Mesenchymal stem cell (in vitro differentiated cells and primary cell): ENCODE measurements at regions not wholly inside any gene's neighbourhood (a gene's known extent, or its start where the extent isn't known, plus 50 kb on each side); places are given as distances from the start of the nearest gene placed in this dataset.
"Not testable (repeated sequence)": the region's sequence is repeated elsewhere in the genome, so short reads cannot be mapped to it uniquely, and the experiment has no call there.

Experiments
- DNase-seq: peaks from one replicate; pipeline ENCODE4 v3.0.0-alpha.2; 2013
- H2AFZ ChIP-seq: one replicate; pipeline ENCODE4 v1.6.1; 2013; ENCODE audit warnings: low read depth, mild to moderate bottlenecking, control low read depth, inconsistent platforms, low read length, moderate library complexity
- H2AK5ac ChIP-seq: 2 replicates; pipeline ENCODE4 v1.6.1; 2013; ENCODE audit warnings: low read length, moderate library complexity, mild to moderate bottlenecking, inconsistent platforms; ENCODE audit not compliant: severe bottlenecking
- H2BK120ac ChIP-seq: one replicate; pipeline ENCODE4 v1.6.1; 2013; ENCODE audit warnings: low read depth, mild to moderate bottlenecking, inconsistent platforms, low read length, moderate library complexity
- H2BK12ac ChIP-seq, 2 experiments: one replicate each; pipeline ENCODE4 v1.6.1; 2013; ENCODE audit warnings: inconsistent platforms in 2 of 2, low read length in 2 of 2, mild to moderate bottlenecking in 2 of 2, moderate library complexity in 2 of 2, control low read depth in 1 of 2
- H2BK15ac ChIP-seq: one replicate; pipeline ENCODE4 v1.6.1; 2013; ENCODE audit warnings: mild to moderate bottlenecking, low read depth, inconsistent platforms; ENCODE audit not compliant: poor library complexity, severe bottlenecking
- H2BK5ac ChIP-seq: 2 replicates; pipeline ENCODE4 v1.6.1; 2013; ENCODE audit warnings: low read depth, mild to moderate bottlenecking, low read length, control low read depth, inconsistent platforms; ENCODE audit not compliant: poor library complexity, severe bottlenecking
- H3K14ac ChIP-seq, 2 experiments: one replicate each; pipeline ENCODE4 v1.6.1; 2013; ENCODE audit warnings: inconsistent platforms in 2 of 2, low read length in 2 of 2, control low read depth in 1 of 2, mild to moderate bottlenecking in 1 of 2, moderate library complexity in 1 of 2
- H3K18ac ChIP-seq, 2 experiments: one replicate each; pipeline ENCODE4 v1.6.1; 2013; ENCODE audit warnings: inconsistent platforms in 2 of 2, low read length in 2 of 2, control low read depth in 1 of 2, low read depth in 1 of 2, mild to moderate bottlenecking in 1 of 2
- H3K23ac ChIP-seq, 2 experiments: one replicate each; pipeline ENCODE4 v1.6.1; 2013; ENCODE audit warnings: inconsistent platforms in 2 of 2, low read length in 2 of 2, mild to moderate bottlenecking in 2 of 2, moderate library complexity in 2 of 2, control low read depth in 1 of 2
- H3K27ac ChIP-seq: 2 replicates; pipeline ENCODE4 v1.5.1; 2013; ENCODE audit warnings: mild to moderate bottlenecking, moderate library complexity, low read length, control low read depth, inconsistent platforms; ENCODE audit not compliant: poor library complexity, severe bottlenecking
- H3K27me3 ChIP-seq, 2 experiments: 2 replicates each; pipeline versions ENCODE4 v1.6.1 to v1.7.0; 2013; ENCODE audit warnings: low read length in 2 of 2, mild to moderate bottlenecking in 2 of 2, moderate library complexity in 2 of 2, control low read depth in 1 of 2, inconsistent platforms in 1 of 2; ENCODE audit not compliant: control insufficient read depth in 1 of 2, insufficient read depth in 1 of 2
- H3K36me3 ChIP-seq, 2 experiments: 2 replicates each; pipeline versions ENCODE4 v1.6.1 to v1.7.0; 2013; ENCODE audit warnings: low read length in 2 of 2, control low read depth in 1 of 2, inconsistent platforms in 1 of 2, low read depth in 1 of 2, mild to moderate bottlenecking in 1 of 2; ENCODE audit not compliant: insufficient read depth in 2 of 2, control insufficient read depth in 1 of 2
- H3K4ac ChIP-seq, 2 experiments: one replicate each; pipeline ENCODE4 v1.6.1; 2013; ENCODE audit warnings: inconsistent platforms in 2 of 2, low read length in 2 of 2, mild to moderate bottlenecking in 2 of 2, moderate library complexity in 2 of 2, control low read depth in 1 of 2, low read depth in 1 of 2
- H3K4me1 ChIP-seq: 2 replicates; pipeline ENCODE4 v1.6.1; 2013; ENCODE audit warnings: low read depth, low read length, control low read depth; ENCODE audit not compliant: control insufficient read depth, insufficient read depth
- H3K4me2 ChIP-seq: 2 replicates; pipeline ENCODE4 v1.6.1; 2013; ENCODE audit warnings: low read length, mild to moderate bottlenecking, inconsistent platforms; ENCODE audit not compliant: poor library complexity, severe bottlenecking
- H3K4me3 ChIP-seq, 2 experiments: 2 replicates each; pipeline versions ENCODE4 v1.5.1 to v1.7.0; 2013; ENCODE audit warnings: low read length in 2 of 2, mild to moderate bottlenecking in 2 of 2, control low read depth in 1 of 2, low read depth in 1 of 2; ENCODE audit not compliant: insufficient read depth in 1 of 2
- H3K79me1 ChIP-seq: replicated peaks from 2 replicates; pipeline ENCODE4 v1.6.1; 2013; ENCODE audit warnings: mild to moderate bottlenecking, control low read depth, low read length, inconsistent platforms; ENCODE audit not compliant: poor library complexity, severe bottlenecking
- H3K9ac ChIP-seq: 2 replicates; pipeline ENCODE4 v1.7.0; 2013; ENCODE audit warnings: mild to moderate bottlenecking, low read length, moderate library complexity
- H3K9me3 ChIP-seq: 2 replicates; pipeline ENCODE4 v1.7.0; 2013; ENCODE audit warnings: mild to moderate bottlenecking, low read length; ENCODE audit not compliant: control insufficient read depth
- H4K8ac ChIP-seq: one replicate; pipeline ENCODE4 v1.6.1; 2013; ENCODE audit warnings: inconsistent platforms, mild to moderate bottlenecking, low read length, moderate library complexity
- H4K91ac ChIP-seq: one replicate; pipeline ENCODE4 v1.6.1; 2013; ENCODE audit warnings: mild to moderate bottlenecking, low read length, inconsistent platforms
- WGBS: methylation state at CpG from one replicate; pipeline ENCODE4 v1.1.7; 2013; ENCODE audit warnings: mixed read lengths; 5-methylcytosine and 5-hydroxymethylcytosine counted together

DNA sequence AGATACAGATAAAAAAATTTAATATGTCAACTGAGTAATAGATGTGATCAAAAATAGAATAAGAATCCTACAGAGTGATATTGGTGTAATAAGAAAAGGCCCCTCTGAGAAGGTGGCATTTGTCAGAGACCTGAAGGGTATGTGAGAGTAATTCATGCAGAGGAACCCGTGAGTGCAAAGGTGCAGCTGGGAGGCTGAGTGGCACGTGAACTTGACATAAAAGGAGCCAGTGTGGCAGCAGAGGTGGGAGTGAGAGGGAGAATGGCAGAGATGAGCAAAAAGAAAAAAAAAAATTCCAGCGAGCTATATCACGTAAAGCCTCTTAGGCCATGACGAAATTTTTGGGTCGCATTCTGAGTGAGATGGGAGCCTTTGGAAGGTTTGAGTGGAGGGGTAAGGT, 588.9 kb downstream of the KCTD12 start:
- Histone ChIP-seq H2AK5ac (peak overlapping the region; percentile 10), H3K36me3 (no peaks in the 10 kb centered on the region), H3K27me3 (no peaks in the 10 kb centered on the region), H3K27ac (no peak overlapping the region), H3K9me3 (no peaks in the 10 kb centered on the region), H3K4me2 (no peak overlapping the region), H2BK15ac (no peak overlapping the region), H4K8ac (no peak overlapping the region), H4K91ac (no peak overlapping the region), H2BK5ac (no peak overlapping the region), H3K4ac (no peak overlapping the region), H3K9ac (no peak overlapping the region), H3K4me1 (no peaks in the 10 kb centered on the region), H3K4me3 (no peak overlapping the region), H3K79me1 (no peaks in the 10 kb centered on the region), H2AFZ (no peak overlapping the region), H3K18ac (no peak overlapping the region), H2BK120ac (no peak overlapping the region), H3K14ac (no peak overlapping the region), H3K23ac (no peak overlapping the region), H2BK12ac (peak overlapping the region in 1 of 2 experiments; percentile 39)
- DNase-seq: no peak
- 87% methylated on average over 6 of the region's 6 CpGs for WGBS

DNA sequence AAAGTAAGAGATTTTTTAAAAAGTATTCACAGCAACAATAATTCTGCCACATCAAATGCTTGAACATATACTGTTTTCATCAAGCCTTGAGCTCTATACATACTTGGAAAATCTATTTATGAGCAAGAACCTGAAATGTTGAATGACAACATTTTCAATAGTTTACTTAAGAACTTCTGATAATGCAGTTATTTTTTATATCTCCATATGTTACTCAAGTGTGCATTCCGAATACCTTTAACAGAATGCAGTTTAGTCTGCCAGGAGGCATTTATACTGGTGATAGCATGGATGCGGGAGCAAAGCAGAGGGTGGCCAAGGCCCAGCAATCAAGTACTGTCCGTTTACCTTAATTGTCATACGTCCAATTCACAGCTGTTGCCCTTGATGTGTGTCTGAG, 589.5 kb downstream of the KCTD12 start:
- H3K4me1 ChIP-seq: no peaks in the 10 kb centered on the region
- no peak overlapping the region for H2BK12ac ChIP-seq
- WGBS: 92% methylated on average over 4 of the region's 4 CpGs

DNA sequence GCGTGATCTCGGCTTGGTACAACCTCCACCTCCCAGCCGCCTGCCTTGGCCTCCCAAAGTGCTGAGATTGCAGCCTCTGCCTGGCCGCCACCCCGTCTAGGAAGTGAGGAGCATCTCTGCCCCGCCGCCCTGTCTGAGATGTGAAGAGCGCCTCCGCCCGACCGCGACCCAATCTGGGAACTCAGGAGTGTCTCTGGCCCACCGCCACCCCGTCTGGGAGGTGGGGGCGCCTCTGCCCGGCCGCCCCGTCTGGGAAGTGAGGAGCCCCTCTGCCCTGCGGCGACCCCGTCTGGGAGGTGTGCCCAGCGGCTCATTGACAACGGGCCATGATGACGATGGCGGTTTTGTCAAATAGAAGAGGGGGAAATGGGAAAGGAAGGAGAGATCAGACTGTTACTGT, 591.2 kb downstream of the KCTD12 start:
- not testable (repeated sequence) for H3K27me3 ChIP-seq, DNase-seq, H2BK5ac ChIP-seq, H2AFZ ChIP-seq, H3K23ac ChIP-seq, H4K91ac ChIP-seq, H2BK15ac ChIP-seq, H4K8ac ChIP-seq, H3K4me1 ChIP-seq, H3K4me3 ChIP-seq, H3K9ac ChIP-seq, H3K4me2 ChIP-seq, H3K79me1 ChIP-seq, H3K9me3 ChIP-seq, H2BK120ac ChIP-seq, H2BK12ac ChIP-seq, H3K14ac ChIP-seq, H3K4ac ChIP-seq, H3K18ac ChIP-seq, H3K36me3 ChIP-seq, H2AK5ac ChIP-seq, H3K27ac ChIP-seq
- 97% methylated on average over 25 of the region's 25 CpGs for WGBS

More for the DNA sequence above, 589.5 kb downstream of the KCTD12 start:
- H3K14ac ChIP-seq: no peak overlapping the region
- no peak overlapping the region for H3K27ac ChIP-seq
- no peaks in the 10 kb centered on the region for H3K27me3 ChIP-seq
- H3K4ac ChIP-seq: no peak overlapping the region
- no peak overlapping the region for H3K4me3 ChIP-seq
- H2BK15ac ChIP-seq: no peak overlapping the region
- H3K9ac ChIP-seq: no peak overlapping the region
- no peaks in the 10 kb centered on the region for H3K9me3 ChIP-seq
- no peak overlapping the region for H3K23ac ChIP-seq
- H3K36me3 ChIP-seq: no peaks in the 10 kb centered on the region
- no peak overlapping the region for H2AFZ ChIP-seq
- no peak overlapping the region for H2BK5ac ChIP-seq
- no peak overlapping the region for H2BK120ac ChIP-seq
- no peak overlapping the region for H3K18ac ChIP-seq
- no peak overlapping the region for H2AK5ac ChIP-seq
- DNase-seq: no peak
- H3K4me2 ChIP-seq: no peak overlapping the region
- H3K79me1 ChIP-seq: no peaks in the 10 kb centered on the region
- no peak overlapping the region for H4K91ac ChIP-seq
- no peak overlapping the region for H4K8ac ChIP-seq

DNA sequence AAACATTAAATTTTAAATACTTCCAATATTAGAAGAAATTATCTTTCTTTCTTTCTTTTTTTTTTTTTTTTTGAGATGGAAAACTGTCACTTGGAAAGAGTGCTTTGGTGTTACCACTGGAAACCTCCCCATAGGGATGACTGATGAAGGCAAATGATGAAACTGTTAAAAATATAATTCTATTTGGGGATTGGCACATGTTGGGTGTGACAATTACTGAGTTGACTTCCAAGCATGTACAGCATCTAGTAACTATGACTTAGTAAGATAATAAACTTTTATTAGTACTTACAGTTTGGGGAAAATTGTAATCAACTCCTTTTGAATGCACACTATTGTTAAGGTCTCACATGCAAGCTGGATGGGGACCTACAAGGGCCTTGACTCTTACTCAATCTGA, 592.5 kb downstream of the KCTD12 start:
- no peak overlapping the region for H3K4me3 ChIP-seq
- H3K18ac ChIP-seq: no peak overlapping the region
- H2BK12ac ChIP-seq: no peak overlapping the region
- H3K27me3 ChIP-seq: no peaks in the 10 kb centered on the region
- H2AFZ ChIP-seq: no peak overlapping the region
- no peak for DNase-seq
- H3K79me1 ChIP-seq: no peaks in the 10 kb centered on the region
- no peaks in the 10 kb centered on the region for H3K36me3 ChIP-seq
- H3K27ac ChIP-seq: peak overlapping the region; percentile 33
- H3K4me1 ChIP-seq: no peaks in the 10 kb centered on the region
- H3K4me2 ChIP-seq: no peak overlapping the region
- no peak overlapping the region for H4K8ac ChIP-seq
- no peak overlapping the region for H3K23ac ChIP-seq
- peak overlapping the region; percentile 86 for H3K9ac ChIP-seq
- H2BK120ac ChIP-seq: no peak overlapping the region
- no peak overlapping the region for H2BK15ac ChIP-seq
- H2AK5ac ChIP-seq: no peak overlapping the region
- H2BK5ac ChIP-seq: no peak overlapping the region
- H3K14ac ChIP-seq: no peak overlapping the region
- no peaks in the 10 kb centered on the region for H3K9me3 ChIP-seq
- H4K91ac ChIP-seq: no peak overlapping the region
- H3K4ac ChIP-seq: no peak overlapping the region
